ENCODE measurements at regions not wholly inside any gene's neighbourhood (a gene's known extent, or its start where the extent isn't known, plus 50 kb on each side); places are given as distances from the start of the nearest gene placed in this dataset.

DNA sequence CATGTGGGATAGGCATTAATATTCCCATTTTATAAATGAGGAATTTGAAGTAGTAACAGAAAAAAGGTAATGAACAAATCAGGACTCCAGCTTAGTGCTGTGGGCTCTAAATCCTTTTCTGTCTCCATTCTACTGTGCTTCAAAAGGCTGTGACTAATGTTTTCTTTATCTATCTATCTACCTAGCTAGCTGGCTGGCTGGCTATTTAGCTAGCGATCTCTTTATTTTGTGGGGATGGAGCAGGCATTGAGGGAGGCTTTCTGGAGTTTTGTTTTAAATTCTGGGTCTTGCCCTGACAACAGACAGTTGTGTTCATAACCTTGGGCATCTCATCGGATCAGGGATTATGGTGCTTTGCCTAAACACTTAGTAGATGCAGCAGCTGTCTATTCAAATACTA lies 139.2 kb downstream of the SOX4 start:
- no peak for TF ChIP-seq EZH2phosphoT487 (IDR thresholded peaks at IDR 0.05; ENCODE audit: borderline replicate concordance, low read depth, low read length)
- TF ChIP-seq, protein P1, sequence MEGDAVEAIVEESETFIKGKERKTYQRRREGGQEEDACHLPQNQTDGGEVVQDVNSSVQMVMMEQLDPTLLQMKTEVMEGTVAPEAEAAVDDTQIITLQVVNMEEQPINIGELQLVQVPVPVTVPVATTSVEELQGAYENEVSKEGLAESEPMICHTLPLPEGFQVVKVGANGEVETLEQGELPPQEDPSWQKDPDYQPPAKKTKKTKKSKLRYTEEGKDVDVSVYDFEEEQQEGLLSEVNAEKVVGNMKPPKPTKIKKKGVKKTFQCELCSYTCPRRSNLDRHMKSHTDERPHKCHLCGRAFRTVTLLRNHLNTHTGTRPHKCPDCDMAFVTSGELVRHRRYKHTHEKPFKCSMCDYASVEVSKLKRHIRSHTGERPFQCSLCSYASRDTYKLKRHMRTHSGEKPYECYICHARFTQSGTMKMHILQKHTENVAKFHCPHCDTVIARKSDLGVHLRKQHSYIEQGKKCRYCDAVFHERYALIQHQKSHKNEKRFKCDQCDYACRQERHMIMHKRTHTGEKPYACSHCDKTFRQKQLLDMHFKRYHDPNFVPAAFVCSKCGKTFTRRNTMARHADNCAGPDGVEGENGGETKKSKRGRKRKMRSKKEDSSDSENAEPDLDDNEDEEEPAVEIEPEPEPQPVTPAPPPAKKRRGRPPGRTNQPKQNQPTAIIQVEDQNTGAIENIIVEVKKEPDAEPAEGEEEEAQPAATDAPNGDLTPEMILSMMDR (conservative IDR thresholded peaks at IDR 0.05; ENCODE audit: low read length): no peak
- no peaks in the 10 kb centered on the region for H3K9me2 ChIP-seq (ENCODE audit: insufficient read depth, low read length)
- no peak overlapping the region for H3K4me3 ChIP-seq (ENCODE audit: low read depth, low read length, poor library complexity, severe bottlenecking)
- POLR2A ChIA-PET: interaction anchor here (1.5 kb wide), 1 partner anchor 9 kb away, joined by 4 read pairs; no protein-coding TSS in a partner anchor
- no peak overlapping the region for H2AFZ ChIP-seq (ENCODE audit: low read length)
- CTCF ChIA-PET (ENCODE audit: unreplicated experiment): no interaction called here
- no TSS peak for BruUV-seq (replicated peaks)
- intact Hi-C loops (cut with micrococcal nuclease; ENCODE audit: unreplicated experiment): no loop called here
- H3K27ac ChIP-seq (ENCODE audit: low read depth, low read length, poor library complexity, severe bottlenecking): no peak overlapping the region
- H3K9me3 ChIP-seq (ENCODE audit: low read length): no peaks in the 10 kb centered on the region
- no peaks in the 10 kb centered on the region for H3K79me2 ChIP-seq (ENCODE audit: insufficient read depth, low read depth, low read length)
- no peaks in the 10 kb centered on the region for H3K36me3 ChIP-seq (ENCODE audit: insufficient read depth, low read length)
- DNase-seq (ENCODE audit: low spot score): no peak
- no peaks in the 10 kb centered on the region for H4K20me1 ChIP-seq (ENCODE audit: insufficient read depth, low read length)
- H3K4me2 ChIP-seq (ENCODE audit: low read length): no peak overlapping the region
- H3K4me1 ChIP-seq (ENCODE audit: insufficient read depth, low read length, poor library complexity, severe bottlenecking): no peaks in the 10 kb centered on the region

GRCh38 chr6:21733311-21733710 lies 139.8 kb downstream of the SOX4 start:
- Histone ChIP-seq H4K20me1 (ENCODE audit: insufficient read depth, low read length) (no peaks in the 10 kb centered on the region), H3K27ac (ENCODE audit: low read depth, low read length, poor library complexity, severe bottlenecking) (no peak overlapping the region), H3K4me1 (ENCODE audit: insufficient read depth, low read length, poor library complexity, severe bottlenecking) (no peaks in the 10 kb centered on the region), H3K36me3 (ENCODE audit: insufficient read depth, low read length) (no peaks in the 10 kb centered on the region), H2AFZ (ENCODE audit: low read length) (no peak overlapping the region), H3K79me2 (ENCODE audit: insufficient read depth, low read depth, low read length) (no peaks in the 10 kb centered on the region), H3K9me3 (ENCODE audit: low read length) (no peaks in the 10 kb centered on the region), H3K9me2 (ENCODE audit: insufficient read depth, low read length) (no peaks in the 10 kb centered on the region), H3K4me3 (ENCODE audit: low read depth, low read length, poor library complexity, severe bottlenecking) (no peak overlapping the region), H3K4me2 (ENCODE audit: low read length) (no peak overlapping the region)
- CTCF ChIA-PET (ENCODE audit: unreplicated experiment): no interaction called here
- intact Hi-C loops (cut with micrococcal nuclease; ENCODE audit: unreplicated experiment): no loop called here
- TF ChIP-seq, protein P1 (conservative IDR thresholded peaks at IDR 0.05; ENCODE audit: low read length): no peak
- no peak for TF ChIP-seq EZH2phosphoT487 (IDR thresholded peaks at IDR 0.05; ENCODE audit: borderline replicate concordance, low read depth, low read length)
- no peak for DNase-seq (ENCODE audit: low spot score)
- POLR2A ChIA-PET: interaction anchor here (1.5 kb wide), 1 partner anchor 8 kb away, joined by 4 read pairs; no protein-coding TSS in a partner anchor
- BruUV-seq (replicated peaks): no TSS peak

DNA sequence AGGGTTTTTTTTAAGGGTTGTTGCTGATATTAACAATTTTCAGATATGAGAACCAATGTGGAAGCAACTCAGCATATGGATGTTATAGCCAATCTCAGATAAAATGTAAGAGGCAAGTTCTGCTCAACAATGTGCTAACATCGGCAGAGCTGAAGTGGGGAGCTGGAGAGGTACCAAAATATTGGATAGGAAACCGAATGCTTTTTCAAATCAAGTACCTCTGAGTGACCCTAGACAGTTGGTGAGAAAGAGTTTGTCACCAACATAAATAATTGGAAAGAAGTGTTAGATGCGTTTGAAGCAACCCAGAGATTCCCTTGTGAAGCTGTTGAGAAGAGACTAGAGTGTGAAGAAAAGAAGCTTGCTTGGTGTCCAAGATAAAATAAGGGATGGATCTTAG lies 140.7 kb downstream of the SOX4 start:
- POLR2A ChIA-PET: no interaction called here
- no TSS peak for BruUV-seq (replicated peaks)
- no peaks in the 10 kb centered on the region for H3K4me1 ChIP-seq (ENCODE audit: insufficient read depth, low read length, poor library complexity, severe bottlenecking)

More for the DNA sequence above, 140.7 kb downstream of the SOX4 start:
- no peak for DNase-seq (ENCODE audit: low spot score)
- no peak overlapping the region for H3K4me2 ChIP-seq (ENCODE audit: low read length)
- H3K9me3 ChIP-seq (ENCODE audit: low read length): no peaks in the 10 kb centered on the region
- no peak overlapping the region for H3K4me3 ChIP-seq (ENCODE audit: low read depth, low read length, poor library complexity, severe bottlenecking)
- CTCF ChIA-PET (ENCODE audit: unreplicated experiment): no interaction called here
- H3K9me2 ChIP-seq (ENCODE audit: insufficient read depth, low read length): no peaks in the 10 kb centered on the region
- intact Hi-C loops (cut with micrococcal nuclease; ENCODE audit: unreplicated experiment): no loop called here
- H3K27ac ChIP-seq (ENCODE audit: low read depth, low read length, poor library complexity, severe bottlenecking): no peak overlapping the region
- no peaks in the 10 kb centered on the region for H3K36me3 ChIP-seq (ENCODE audit: insufficient read depth, low read length)
- TF ChIP-seq EZH2phosphoT487 (IDR thresholded peaks at IDR 0.05; ENCODE audit: borderline replicate concordance, low read depth, low read length): no peak
- TF ChIP-seq, protein P1 (conservative IDR thresholded peaks at IDR 0.05; ENCODE audit: low read length): no peak
- no peaks in the 10 kb centered on the region for H4K20me1 ChIP-seq (ENCODE audit: insufficient read depth, low read length)
- no peaks in the 10 kb centered on the region for H3K79me2 ChIP-seq (ENCODE audit: insufficient read depth, low read depth, low read length)
- no peak overlapping the region; the same call in 1 of the 2 replicates for H2AFZ ChIP-seq (ENCODE audit: low read length)
